PC-9 (cell line): ENCODE measurements at regions not wholly inside any gene's neighbourhood (a gene's known extent, or its start where the extent isn't known, plus 50 kb on each side); places are given as distances from the start of the nearest gene placed in this dataset.

Source experiments
- BruUV-seq: library from RNA; stranded (reverse); fragments of 400-500 nt; replicated peaks from 2 replicates; lab custom pipeline; 2021; lab: Mats Ljungman, UMichigan
- CTCF ChIA-PET: fragments of 300-600 bp; sonication (Branson Sonifier 250); formaldehyde crosslinking; loops from one replicate; lab custom pipeline; 2022; ENCODE audit warnings: antibody characterized with exemption; lab: Charles Lee
- POLR2A ChIA-PET: fragments of 300-600 bp; sonication (Branson Sonifier 250); formaldehyde crosslinking; loops from one replicate; lab custom pipeline; 2022; ENCODE audit warnings: antibody characterized with exemption; ENCODE audit not compliant: unreplicated experiment; lab: Charles Lee
- DNase-seq, 2 experiments: peaks; one replicate each; pipeline versions ENCODE4 v3.0.0 to v3.0.0-alpha.2; 2015 to 2022; ENCODE audit warnings: mixed read lengths in 1 of 2
- H2AFZ ChIP-seq: fragments of 200-600 bp; sonication (generic); 2 replicates; pipeline ENCODE4 v1.8.1; 2017; ENCODE audit warnings: antibody characterized with exemption
- H3F3A ChIP-seq: fragments of 200-600 bp; sonication (generic); 2 replicates; pipeline ENCODE4 v1.8.1; 2017; ENCODE audit warnings: antibody characterized with exemption, mild to moderate bottlenecking, low read depth; ENCODE audit not compliant: insufficient read depth
- H3K27ac ChIP-seq: fragments of 200-600 bp; sonication (generic); 2 replicates; pipeline ENCODE4 v1.6.1; 2016; ENCODE audit warnings: mixed run types
- H3K27me3 ChIP-seq: fragments of 200-600 bp; sonication (generic); 2 replicates; pipeline ENCODE4 v1.6.1; 2016; ENCODE audit warnings: low read depth, mixed run types; ENCODE audit not compliant: insufficient read depth
- H3K36me3 ChIP-seq: fragments of 200-600 bp; sonication (generic); 2 replicates; pipeline ENCODE4 v1.6.1; 2016; ENCODE audit warnings: low read depth, mixed run types
- H3K4me1 ChIP-seq: fragments of 200-600 bp; sonication (generic); replicated peaks from 2 replicates; pipeline ENCODE4 v1.6.1; 2016; ENCODE audit warnings: mixed run types; ENCODE audit not compliant: insufficient read depth
- H3K4me2 ChIP-seq: fragments of 200-600 bp; sonication (generic); 2 replicates; pipeline ENCODE4 v1.6.1; 2017; ENCODE audit warnings: mixed run types
- H3K4me3 ChIP-seq: fragments of 200-600 bp; sonication (generic); 2 replicates; pipeline ENCODE4 v1.6.1; 2016; ENCODE audit warnings: mixed run types
- H3K79me2 ChIP-seq: fragments of 200-600 bp; sonication (generic); 2 replicates; pipeline ENCODE4 v1.6.1; 2017; ENCODE audit warnings: low read depth, mixed run types
- H3K9me2 ChIP-seq: fragments of 200-600 bp; sonication (generic); 2 replicates; pipeline ENCODE4 v1.8.1; 2017; ENCODE audit warnings: mild to moderate bottlenecking; ENCODE audit not compliant: insufficient read depth
- H3K9me3 ChIP-seq: fragments of 200-600 bp; sonication (generic); 2 replicates; pipeline ENCODE4 v1.8.1; 2016; ENCODE audit warnings: low read depth; ENCODE audit not compliant: insufficient read depth
- H4K20me1 ChIP-seq: fragments of 200-600 bp; sonication (generic); 2 replicates; pipeline ENCODE4 v1.8.1; 2017; ENCODE audit not compliant: insufficient read depth
- CTCF ChIP-seq: fragments of 200-600 bp; sonication (generic); conservative IDR thresholded peaks from 2 replicates; pipeline ENCODE4 v1.6.1; 2017; ENCODE audit warnings: mixed run types, antibody characterized with exemption, mild to moderate bottlenecking, moderate library complexity
- EZH2 ChIP-seq: fragments of 200-600 bp; sonication (generic); IDR thresholded peaks from 2 replicates; pipeline ENCODE4 v1.8.0; 2017; ENCODE audit warnings: antibody characterized with exemption, low read depth
- intact Hi-C: fragments of 100-400 bp; cut with micrococcal nuclease; formaldehyde crosslinking; loops from one replicate; pipeline ENCODE4 v1.10.0; 2022; ENCODE audit not compliant: unreplicated experiment

- no peaks in the 10 kb centered on the region for H3K36me3 ChIP-seq
- ChIA-PET POLR2A (interaction anchor here (0.6 to 0.7 kb wide), 3 partner anchors 111 to 1931 kb away, joined by 3 to 4 read pairs (median 3); no protein-coding TSS in a partner anchor), CTCF (no interaction called here)
- H3K79me2 ChIP-seq, result no peaks in the 10 kb centered on the region
- no peaks in the 10 kb centered on the region for H3K9me2 ChIP-seq
- TF ChIP-seq EZH2, result no peak
- no peak for TF ChIP-seq CTCF
- intact Hi-C loops, result no loop called here
- no peak overlapping the region for H3K4me3 ChIP-seq
- peak overlapping the region; percentile 52 for H3K4me2 ChIP-seq
- H4K20me1 ChIP-seq, result no peaks in the 10 kb centered on the region
- DNase-seq, result peak; percentile 34 to 77
- peak overlapping the region; percentile 45 for H3K27ac ChIP-seq
- H3K9me3 ChIP-seq, result no peaks in the 10 kb centered on the region
- H2AFZ ChIP-seq, result no peak overlapping the region
- no peaks in the 10 kb centered on the region for H3K27me3 ChIP-seq
- H3K4me1 ChIP-seq, result peaks cover 36% of the 10 kb centered on the region
- no TSS peak for BruUV-seq
- peaks cover 12% of the 10 kb centered on the region for H3F3A ChIP-seq
Observed at GRCh38 chr2:65545837-65546805, 113.7 kb upstream of the SPRED2 start.

GRCh38 chr2:65541773-65542172, 109.4 kb upstream of the SPRED2 start:
- Histone ChIP-seq H4K20me1 (no peaks in the 10 kb centered on the region), H3K27me3 (no peaks in the 10 kb centered on the region), H3K36me3 (no peaks in the 10 kb centered on the region), H3K9me3 (no peaks in the 10 kb centered on the region), H3K4me2 (no peak overlapping the region), H2AFZ (no peak overlapping the region), H3K79me2 (no peaks in the 10 kb centered on the region), H3K9me2 (no peaks in the 10 kb centered on the region), H3F3A (peaks cover 18% of the 10 kb centered on the region), H3K4me1 (peaks cover 26% of the 10 kb centered on the region), H3K27ac (no peak overlapping the region), H3K4me3 (no peak overlapping the region)
- no peak for TF ChIP-seq EZH2
- BruUV-seq, result no TSS peak
- POLR2A ChIA-PET, result no interaction called here
- intact Hi-C loops, result no loop called here
- no peak for DNase-seq
- CTCF ChIA-PET, result interaction anchor here (0.7 kb wide), 1 partner anchor 227 kb away, joined by 4 read pairs; no protein-coding TSS in a partner anchor

GRCh38 chr2:65539633-65540032, 107.2 kb upstream of the SPRED2 start:
- TF ChIP-seq EZH2 (no peak), CTCF (no peak)
- no peak overlapping the region for H2AFZ ChIP-seq
- ChIA-PET CTCF (no interaction called here), POLR2A (no interaction called here)
- H4K20me1 ChIP-seq, result no peaks in the 10 kb centered on the region
- no peaks in the 10 kb centered on the region for H3K9me3 ChIP-seq
- no TSS peak for BruUV-seq
- H3K4me2 ChIP-seq, result no peak overlapping the region
- peaks cover 7% of the 10 kb centered on the region; the same call in 1 of the 2 replicates for H3F3A ChIP-seq
- intact Hi-C loops, result no loop called here
- H3K79me2 ChIP-seq, result no peaks in the 10 kb centered on the region
- peaks cover 5% of the 10 kb centered on the region; the same call in 1 of the 2 replicates for H3K4me1 ChIP-seq
- no peak overlapping the region for H3K27ac ChIP-seq
- no peaks in the 10 kb centered on the region for H3K36me3 ChIP-seq
- H3K27me3 ChIP-seq, result no peaks in the 10 kb centered on the region
- DNase-seq, result no peak
- no peak overlapping the region for H3K4me3 ChIP-seq
- no peaks in the 10 kb centered on the region for H3K9me2 ChIP-seq
